Endothelial cell of umbilical vein (primary cell): ENCODE measurements at regions not wholly inside any gene's neighbourhood (a gene's known extent, or its start where the extent isn't known, plus 50 kb on each side); places are given as distances from the start of the nearest gene placed in this dataset.

ENCODE experiments used
- BruUV-seq: library from RNA; stranded (reverse); fragments of 400-500 nt; replicated peaks from 2 replicates; lab custom pipeline; 2021; lab: Mats Ljungman, UMichigan
- CTCF ChIA-PET: fragments of 300-600, 350-600 bp; sonication (Branson Sonifier 250); formaldehyde crosslinking; loops from one replicate; lab custom pipeline; 2021; ENCODE audit warnings: antibody characterized with exemption, inconsistent platforms; lab: Charles Lee
- POLR2A ChIA-PET: fragments of 300-600, 350-600 bp; sonication (Branson Sonifier 250); formaldehyde crosslinking; loops from one replicate; lab custom pipeline; 2021; ENCODE audit warnings: antibody characterized with exemption, inconsistent platforms; lab: Charles Lee
- DNase-seq: peaks from one replicate; pipeline ENCODE4 v3.0.0-alpha.2; 2011; ENCODE audit warnings: low read depth, low spot score
- FAIRE-seq: peaks from 2 replicates; lab custom pipeline; 2011; peaks lifted over from hg19 to GRCh38; lab: Jason Lieb, UNC
- H2AFZ ChIP-seq: 2 replicates; pipeline ENCODE4 v1.6.0; 2012; ENCODE audit warnings: low read depth, low read length, control low read depth, inconsistent platforms
- H3K27ac ChIP-seq: 2 replicates; pipeline ENCODE4 v1.5.1; 2011; ENCODE audit warnings: low read depth, mild to moderate bottlenecking, control low read depth, low read length, moderate library complexity; ENCODE audit not compliant: insufficient read depth
- H3K27me3 ChIP-seq, 2 experiments: 2 replicates each; pipeline versions ENCODE4 v1.6.0 to v1.6.1; 2011; ENCODE audit warnings: low read length in 2 of 2, mixed read lengths in 1 of 2; ENCODE audit not compliant: control insufficient read depth in 2 of 2, insufficient read depth in 2 of 2
- H3K36me3 ChIP-seq, 2 experiments: 2 replicates in 1 of 2; 3 replicates in 1 of 2; pipeline ENCODE4 v1.5.1; 2011; ENCODE audit warnings: low read length in 2 of 2, mild to moderate bottlenecking in 1 of 2, moderate library complexity in 1 of 2; ENCODE audit not compliant: control insufficient read depth in 2 of 2, insufficient read depth in 2 of 2; ENCODE audit errors: extremely low read depth in 1 of 2
- H3K4me1 ChIP-seq: 3 replicates; pipeline ENCODE4 v1.5.1; 2011; ENCODE audit warnings: mild to moderate bottlenecking, low read length; ENCODE audit not compliant: control insufficient read depth, insufficient read depth; ENCODE audit errors: extremely low read depth
- H3K4me2 ChIP-seq: 2 replicates; pipeline ENCODE4 v1.6.1; 2011; ENCODE audit warnings: low read length, control low read depth, mixed read lengths; ENCODE audit not compliant: insufficient read depth
- H3K4me3 ChIP-seq, 3 experiments: fragments of 200-600 bp in 1 of 3; sonication (generic), shearing (Covaris generic) in 1 of 3; replicated peaks in 1 of 3; 2 replicates each; pipeline ENCODE4 v1.5.1; 2011 to 2016; ENCODE audit warnings: control low read depth in 3 of 3, low read length in 3 of 3, mild to moderate bottlenecking in 2 of 3, inconsistent platforms in 1 of 3, low read depth in 1 of 3, moderate library complexity in 1 of 3; ENCODE audit not compliant: insufficient read depth in 1 of 3
- H3K79me2 ChIP-seq: 2 replicates; pipeline ENCODE4 v1.6.0; 2012; ENCODE audit warnings: low read length, inconsistent platforms; ENCODE audit not compliant: control insufficient read depth, insufficient read depth
- H3K9ac ChIP-seq: replicated peaks from 2 replicates; pipeline ENCODE3; 2011; ENCODE audit warnings: low read length, control low read depth; ENCODE audit not compliant: insufficient read depth; ENCODE audit errors: extremely low read depth
- H3K9me1 ChIP-seq: replicated peaks from 3 replicates; pipeline ENCODE4 v1.6.0; 2011; ENCODE audit warnings: mild to moderate bottlenecking, low read length; ENCODE audit not compliant: control insufficient read depth, insufficient read depth; ENCODE audit errors: extremely low read depth
- H3K9me3 ChIP-seq: replicated peaks from 2 replicates; pipeline ENCODE4 v1.5.1; 2012; ENCODE audit warnings: low read length, inconsistent platforms; ENCODE audit not compliant: control insufficient read depth, insufficient read depth
- H4K20me1 ChIP-seq: replicated peaks from 2 replicates; pipeline ENCODE3; 2011; ENCODE audit warnings: mild to moderate bottlenecking, low read length; ENCODE audit not compliant: control insufficient read depth, insufficient read depth; ENCODE audit errors: extremely low read depth
- CTCF ChIP-seq, 2 donors: IDR thresholded peaks; 1 replicate in 1 of 2; 2 replicates in 1 of 2; pipeline ENCODE4 v1.5.1; 2011; ENCODE audit warnings: low read length in 2 of 2, mild to moderate bottlenecking in 2 of 2, moderate library complexity in 2 of 2, control low read depth in 1 of 2, inconsistent platforms in 1 of 2, low read depth in 1 of 2; ENCODE audit not compliant: insufficient read depth in 1 of 2; ENCODE audit errors: extremely low read depth in 1 of 2
- EZH2 ChIP-seq: IDR thresholded peaks from 2 replicates; pipeline ENCODE4 v1.6.1; 2012; ENCODE audit warnings: borderline replicate concordance, low read depth, mild to moderate bottlenecking, moderate library complexity, low read length, inconsistent platforms; ENCODE audit not compliant: severe bottlenecking
- FOS ChIP-seq: IDR thresholded peaks from 2 replicates; pipeline ENCODE4 v1.6.1; 2011; ENCODE audit warnings: mild to moderate bottlenecking, low read length, moderate library complexity, borderline replicate concordance; ENCODE audit not compliant: insufficient read depth
- GATA2 ChIP-seq: IDR thresholded peaks from 2 replicates; pipeline ENCODE4 v1.7.0; 2011; ENCODE audit warnings: low read depth, mild to moderate bottlenecking, moderate library complexity, mixed read lengths, low read length; ENCODE audit not compliant: insufficient read length, insufficient read depth
- JUN ChIP-seq: IDR thresholded peaks from 2 replicates; pipeline ENCODE4 v1.6.1; 2011; ENCODE audit warnings: borderline replicate concordance, low read depth; ENCODE audit not compliant: insufficient read length, insufficient read depth
- MAX ChIP-seq: IDR thresholded peaks from 2 replicates; pipeline ENCODE4 v1.6.1; 2011; ENCODE audit not compliant: insufficient read depth, insufficient read length
- MYC ChIP-seq: IDR thresholded peaks from one replicate; pipeline ENCODE4 v1.6.1; 2011; ENCODE audit warnings: mild to moderate bottlenecking, low read depth, low read length
- POLR2A ChIP-seq: IDR thresholded peaks from 2 replicates; pipeline ENCODE4 v1.6.1; 2012; ENCODE audit warnings: low read depth, mild to moderate bottlenecking, control low read depth, low read length
- POLR2AphosphoS5 ChIP-seq: IDR thresholded peaks from 2 replicates; pipeline ENCODE4 v1.6.1; 2012; ENCODE audit warnings: low read depth, mild to moderate bottlenecking, control low read depth, low read length, moderate library complexity; ENCODE audit not compliant: insufficient read depth
- dilution Hi-C: fragments of 300-500 bp; cut with MboI; formaldehyde crosslinking; loops from one replicate; pipeline ENCODE4 v1.15.0; 2019; ENCODE audit warnings: low sequenced_read_pairs; ENCODE audit not compliant: extremely low pct_ligation_motif_present
- intact Hi-C: fragments of 100-400 bp; cut with micrococcal nuclease; formaldehyde crosslinking; loops from one replicate; pipeline ENCODE4 v1.10.0; 2022

GRCh38 chr2:59804732-59805131, 748.7 kb downstream of the BCL11A start:
- dilution Hi-C loops: no loop called here
- Histone ChIP-seq H3K9me1 (no peaks in the 10 kb centered on the region), H3K27ac (no peak overlapping the region), H3K4me1 (no peaks in the 10 kb centered on the region), H3K9ac (no peak overlapping the region), H2AFZ (no peak overlapping the region), H3K27me3 (no peaks in the 10 kb centered on the region), H3K36me3 (no peaks in the 10 kb centered on the region), H4K20me1 (no peaks in the 10 kb centered on the region), H3K79me2 (no peaks in the 10 kb centered on the region), H3K4me2 (no peak overlapping the region), H3K4me3 (no peak overlapping the region), H3K9me3 (peaks cover 2% of the 10 kb centered on the region)
- no peak for TF ChIP-seq POLR2A
- no peak for TF ChIP-seq MYC
- TF ChIP-seq EZH2: no peak
- no peak for TF ChIP-seq CTCF (IDR thresholded peaks at IDR 0.05; ENCODE audit: extremely low read depth in 1 of 2, insufficient read depth in 1 of 2, low read depth in 1 of 2, low read length in 2 of 2)
- no peak for TF ChIP-seq FOS
- no peak for TF ChIP-seq JUN
- no peak for TF ChIP-seq MAX
- TF ChIP-seq POLR2AphosphoS5: no peak
- TF ChIP-seq GATA2: no peak
- FAIRE-seq (no peak), DNase-seq (no peak)
- BruUV-seq: no TSS peak
- ChIA-PET POLR2A (no interaction called here), CTCF (no interaction called here)
- intact Hi-C loops: no loop called here
